ENCODE measurements at regions not wholly inside any gene's neighbourhood (a gene's known extent, or its start where the extent isn't known, plus 50 kb on each side); places are given as distances from the start of the nearest gene placed in this dataset.
"Not testable (repeated sequence)": the region's sequence is repeated elsewhere in the genome, so short reads cannot be mapped to it uniquely, and the experiment has no call there.

GRCh38 chr11:96447208-96448110, 57.6 kb downstream of the JRKL start:
- no peak for DNase-seq

- DNase-seq: no peak
These were observed 58.4 kb downstream of the JRKL start for GRCh38 chr11:96448225-96448624.

GRCh38 chr11:96456111-96456510, 66.3 kb downstream of the JRKL start:
- no peak for DNase-seq

GRCh38 chr11:96459751-96460150, 69.9 kb downstream of the JRKL start:
- DNase-seq: no peak

- no peak for DNase-seq
These were observed 72.1 kb downstream of the JRKL start for GRCh38 chr11:96461871-96462270.

GRCh38 chr11:96464700-96465307, 75.0 kb downstream of the JRKL start:
- DNase-seq: peak; percentile 22

- no peak for DNase-seq
These were observed 75.7 kb downstream of the JRKL start for GRCh38 chr11:96465512-96465911.

GRCh38 chr11:96466607-96467006, 76.8 kb downstream of the JRKL start:
- DNase-seq: no peak

- no peak for DNase-seq
These were observed 80.0 kb downstream of the JRKL start for GRCh38 chr11:96469776-96470175.

GRCh38 chr11:96470521-96470920, 80.7 kb downstream of the JRKL start:
- DNase-seq: no peak

- no peak for DNase-seq
These were observed 82.3 kb downstream of the JRKL start for GRCh38 chr11:96472085-96472484.

GRCh38 chr11:96474263-96474662, 84.5 kb downstream of the JRKL start:
- no peak for DNase-seq

- no peak for DNase-seq
These were observed 91.4 kb downstream of the JRKL start for GRCh38 chr11:96481204-96481603.

- no peak for DNase-seq
These were observed 92.0 kb downstream of the JRKL start for GRCh38 chr11:96481771-96482170.

GRCh38 chr11:96482193-96482592, 92.4 kb downstream of the JRKL start:
- no peak for DNase-seq

GRCh38 chr11:96483374-96483955, 93.7 kb downstream of the JRKL start:
- no peak for DNase-seq

- no peak for DNase-seq
These were observed 94.5 kb downstream of the JRKL start for GRCh38 chr11:96484361-96484760.

- no peak for DNase-seq
These were observed 97.2 kb downstream of the JRKL start for GRCh38 chr11:96486890-96487611.

GRCh38 chr11:96488911-96489310, 99.1 kb downstream of the JRKL start:
- not testable (repeated sequence) for DNase-seq

- DNase-seq: no peak
These were observed 110.6 kb downstream of the JRKL start for GRCh38 chr11:96500440-96500839.

GRCh38 chr11:96506041-96506440, 116.2 kb downstream of the JRKL start:
- no peak for DNase-seq

- no peak for DNase-seq
These were observed 117.1 kb downstream of the JRKL start for GRCh38 chr11:96506953-96507354.

- DNase-seq: no peak
These were observed 119.0 kb downstream of the JRKL start for GRCh38 chr11:96508861-96509260.
